T-helper 22 cell (primary cell): ENCODE measurements at regions not wholly inside any gene's neighbourhood (a gene's known extent, or its start where the extent isn't known, plus 50 kb on each side); places are given as distances from the start of the nearest gene placed in this dataset.
"Not testable (repeated sequence)": the region's sequence is repeated elsewhere in the genome, so short reads cannot be mapped to it uniquely, and the experiment has no call there.

Experiments
- DNase-seq: peaks from one replicate; pipeline ENCODE4 v3.0.0-alpha.2; 2020; ENCODE audit warnings: low read depth

DNA sequence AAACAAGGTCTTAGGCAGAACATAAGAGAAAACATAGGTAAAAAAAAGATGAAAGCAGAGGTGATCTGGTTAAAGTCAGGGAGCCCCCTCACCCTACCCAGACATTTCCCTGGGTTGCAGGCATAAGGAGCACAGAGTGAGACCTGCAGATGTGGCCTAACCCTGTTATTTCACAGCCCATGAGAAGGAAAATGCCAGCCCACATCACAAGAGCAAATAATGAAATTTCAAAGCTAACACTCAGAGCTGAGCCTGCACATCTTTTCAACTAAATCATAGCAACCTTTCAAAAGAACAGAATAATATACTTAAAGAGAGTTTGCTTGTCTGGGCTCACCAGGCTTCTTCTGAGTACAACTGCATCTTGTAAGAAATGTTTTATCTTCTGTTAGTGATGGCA is 295.4 kb downstream of the RPAP3 start:
- no peak for DNase-seq

- no peak for DNase-seq
Observed at GRCh38 chr12:47409310-47409987, 296.4 kb downstream of the RPAP3 start.

DNA sequence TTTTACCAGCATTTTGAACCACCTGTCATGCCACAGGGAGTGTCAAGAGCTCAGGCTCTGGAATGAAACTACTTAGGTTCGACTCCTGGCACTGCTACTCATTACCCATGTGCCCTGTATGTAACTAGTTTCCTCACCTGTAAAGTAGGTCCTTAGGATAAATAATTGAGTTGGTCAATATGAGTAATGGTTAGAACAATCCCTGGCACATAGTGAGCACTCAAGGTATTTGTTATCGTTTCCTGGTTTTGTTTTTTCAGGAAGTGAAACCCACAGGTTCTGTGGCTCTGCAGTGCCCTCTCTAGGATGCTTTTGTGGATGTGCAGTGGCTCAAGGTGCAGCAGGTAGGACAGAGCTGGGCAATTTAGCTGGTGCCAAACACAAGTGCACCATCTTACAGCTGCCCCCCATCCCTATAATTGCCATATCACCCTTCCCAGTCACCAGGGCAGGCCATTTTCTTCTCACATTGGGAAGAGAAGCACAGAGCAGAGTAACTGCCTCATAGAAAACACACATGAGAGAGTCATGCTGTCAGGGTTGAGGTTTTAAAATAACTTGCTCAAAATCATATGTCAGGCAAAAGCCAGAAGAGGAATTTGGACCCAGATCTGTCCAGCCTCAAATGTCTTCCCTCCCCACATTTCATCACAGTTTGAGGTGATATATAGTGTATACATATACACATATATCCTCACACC is 297.5 kb downstream of the RPAP3 start:
- no peak for DNase-seq

GRCh38 chr12:47407463-47408129 is 298.2 kb downstream of the RPAP3 start:
- DNase-seq: no peak

GRCh38 chr12:47403681-47404080 is 302.1 kb downstream of the RPAP3 start:
- DNase-seq: no peak

GRCh38 chr12:47401196-47401595 is 304.6 kb downstream of the RPAP3 start:
- DNase-seq: not testable (repeated sequence)

DNA sequence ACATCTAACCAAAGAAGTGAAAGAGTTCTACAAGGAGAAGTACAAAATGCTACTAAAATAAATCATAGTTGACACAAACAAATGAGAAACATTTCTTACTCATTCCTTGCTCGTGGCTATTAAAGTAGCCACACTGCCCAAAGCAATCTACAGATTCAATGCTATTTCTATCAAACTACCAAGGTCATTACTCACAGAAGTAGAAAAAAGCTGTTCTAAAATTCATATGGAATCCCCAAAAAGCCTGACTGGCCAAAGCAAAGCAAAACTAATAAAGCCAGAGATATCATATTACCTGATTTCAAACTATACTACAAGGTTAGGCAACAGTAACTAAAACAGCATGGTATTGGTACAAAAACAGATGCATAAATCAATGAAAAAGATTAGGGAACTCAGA is 305.6 kb downstream of the RPAP3 start:
- no peak for DNase-seq

DNA sequence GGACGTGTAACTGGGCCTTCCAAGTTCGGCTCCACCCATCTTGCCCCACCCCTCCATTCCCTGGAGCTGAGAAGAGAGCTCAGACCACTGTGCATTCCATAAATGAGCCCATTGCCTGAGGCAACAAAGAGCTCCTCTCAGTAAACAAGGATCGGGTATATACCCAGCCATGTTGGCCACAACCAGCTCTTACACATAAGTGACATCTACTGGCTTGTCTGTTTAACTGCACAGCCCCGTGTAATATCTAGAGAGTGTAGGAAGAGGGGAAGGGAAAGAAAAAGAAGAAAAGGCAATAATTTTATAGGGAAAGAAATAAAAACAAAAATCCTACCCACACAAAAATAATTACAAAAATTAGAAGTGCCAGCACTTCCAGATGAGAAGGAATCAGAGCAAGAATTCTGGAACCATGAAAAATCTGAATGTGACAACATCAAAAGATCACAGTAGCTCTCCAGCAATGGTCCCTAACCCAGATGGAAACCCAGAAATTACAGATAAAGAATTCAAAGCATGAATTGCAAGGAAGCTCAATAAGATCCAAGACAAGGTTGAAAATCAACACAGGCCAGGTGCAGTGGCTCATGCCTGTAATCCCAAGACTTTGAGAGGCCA is 308.1 kb downstream of the RPAP3 start:
- DNase-seq: peak; percentile 11

GRCh38 chr12:47396902-47397663 is 308.7 kb downstream of the RPAP3 start:
- DNase-seq: no peak

GRCh38 chr12:47394070-47394469 is 311.8 kb downstream of the RPAP3 start:
- DNase-seq: no peak

DNA sequence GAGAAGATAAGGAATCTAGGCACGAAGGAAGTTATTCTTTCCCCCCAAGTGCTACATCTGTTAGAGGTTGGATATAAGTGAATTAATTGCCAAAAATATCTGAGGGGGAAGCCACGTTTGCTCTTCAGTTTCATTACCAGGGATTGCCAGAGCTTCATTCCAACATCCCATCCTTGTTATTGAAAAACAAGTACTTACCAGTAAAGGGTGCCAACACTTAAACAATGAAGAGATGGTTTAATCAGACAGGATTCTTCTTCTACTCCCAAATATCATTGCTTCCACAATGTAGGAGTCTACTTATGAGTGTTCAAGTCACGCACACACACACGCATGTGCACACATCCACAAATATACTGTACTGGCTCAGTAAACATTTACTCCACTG is 312.4 kb downstream of the RPAP3 start:
- DNase-seq: no peak

GRCh38 chr12:47391566-47391965 is 311.8 kb upstream of the AMIGO2 start:
- peak; percentile 50 for DNase-seq

GRCh38 chr12:47388712-47389111 is 309.0 kb upstream of the AMIGO2 start:
- no peak for DNase-seq

DNA sequence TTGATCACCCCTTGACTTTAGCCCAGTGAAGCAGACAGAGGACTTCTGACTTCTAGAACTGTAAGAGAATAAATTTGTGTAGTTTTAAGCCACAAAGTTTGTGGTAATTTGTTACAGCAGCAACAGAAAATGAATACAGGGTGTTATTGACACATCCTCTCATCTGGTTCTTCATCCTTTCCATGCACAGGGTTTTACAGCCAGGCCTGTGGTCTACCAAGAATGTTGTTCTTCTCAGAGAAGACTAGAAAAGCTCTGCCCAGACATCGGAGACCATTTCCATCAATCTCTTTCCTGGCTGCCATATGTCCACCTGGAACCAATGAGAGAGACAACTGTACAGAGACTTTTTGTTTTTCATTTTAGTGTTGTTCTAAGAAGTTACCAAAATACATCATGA is 308.2 kb upstream of the AMIGO2 start:
- DNase-seq: no peak

GRCh38 chr12:47385653-47386052 is 305.9 kb upstream of the AMIGO2 start:
- DNase-seq: no peak

DNA sequence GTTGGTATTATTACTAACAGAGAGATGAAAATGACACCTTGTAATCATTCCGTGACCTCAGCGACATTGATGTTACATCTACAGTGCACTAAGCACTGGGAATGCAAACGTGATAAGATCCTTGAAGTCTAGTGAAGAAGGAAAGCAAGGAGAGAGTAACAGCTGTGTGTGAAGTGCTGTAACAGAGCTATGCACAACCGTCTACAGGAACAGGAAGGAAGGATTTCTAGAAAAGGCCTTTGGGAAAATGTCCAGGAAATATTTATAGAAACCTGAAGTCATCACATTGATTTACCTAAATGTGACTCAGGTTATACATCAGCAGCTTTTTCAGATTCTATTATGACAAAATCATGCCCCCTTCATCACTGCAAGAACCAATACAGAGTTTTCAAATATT is 304.2 kb upstream of the AMIGO2 start:
- no peak for DNase-seq

GRCh38 chr12:47382305-47382704 is 302.5 kb upstream of the AMIGO2 start:
- DNase-seq: no peak

DNA sequence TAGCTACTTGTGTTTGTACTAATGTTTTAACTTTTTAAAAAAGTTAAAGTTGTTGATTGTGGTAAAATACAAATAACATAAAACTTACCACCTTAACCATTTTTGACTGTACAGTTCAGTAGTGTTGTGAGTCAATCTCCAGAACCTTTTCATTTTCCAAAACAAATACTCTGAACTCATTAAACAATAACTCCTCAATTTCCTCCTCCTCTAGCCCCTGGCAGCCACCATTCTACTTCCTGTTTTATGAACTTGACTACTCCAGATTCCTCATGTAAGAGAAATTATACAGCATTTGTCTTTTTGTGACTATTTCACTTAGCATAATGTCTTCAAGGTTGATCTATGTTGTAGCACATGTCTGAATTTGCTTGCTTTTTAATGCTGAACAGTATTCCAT is 299.1 kb upstream of the AMIGO2 start:
- DNase-seq: no peak

GRCh38 chr12:47378222-47378582 is 298.4 kb upstream of the AMIGO2 start:
- DNase-seq: no peak

DNA sequence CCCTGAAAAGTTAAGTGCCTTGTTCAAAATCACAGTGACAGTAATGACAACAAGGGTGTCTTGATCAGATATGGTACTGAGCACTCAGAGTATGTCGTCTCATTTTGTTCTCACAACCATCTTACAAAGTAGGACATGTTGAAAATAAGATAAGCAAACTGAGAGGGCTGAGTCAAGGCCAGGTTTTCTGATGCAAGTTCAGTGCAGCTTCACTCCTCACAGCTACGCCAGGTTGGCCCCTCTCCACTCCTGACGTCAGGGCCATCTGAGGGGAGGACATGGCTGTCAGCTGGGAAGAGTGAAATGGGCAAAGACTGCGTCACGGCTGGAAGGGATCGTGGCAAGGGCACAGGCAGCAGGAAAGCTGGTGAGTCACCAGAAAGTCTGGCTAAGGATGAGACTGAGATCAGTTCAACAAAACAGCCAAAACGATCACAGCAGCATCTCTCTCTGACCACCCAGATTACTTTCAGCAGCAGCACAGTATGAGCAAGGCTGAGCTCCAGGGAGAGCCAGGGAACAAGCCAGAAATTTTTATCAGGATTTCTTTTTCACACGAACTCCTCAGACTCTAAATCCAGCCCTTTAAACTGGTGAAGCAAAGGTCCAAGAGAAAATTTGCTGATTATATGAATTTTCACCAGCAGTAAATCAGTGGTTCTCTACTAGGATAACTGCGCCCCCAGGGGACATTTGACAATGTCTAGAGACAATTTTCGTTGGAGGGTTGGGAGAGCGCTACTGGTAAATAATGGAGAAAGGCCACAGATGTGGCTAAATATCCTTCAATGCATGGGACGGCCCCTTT is 297.9 kb upstream of the AMIGO2 start:
- DNase-seq: no peak

DNA sequence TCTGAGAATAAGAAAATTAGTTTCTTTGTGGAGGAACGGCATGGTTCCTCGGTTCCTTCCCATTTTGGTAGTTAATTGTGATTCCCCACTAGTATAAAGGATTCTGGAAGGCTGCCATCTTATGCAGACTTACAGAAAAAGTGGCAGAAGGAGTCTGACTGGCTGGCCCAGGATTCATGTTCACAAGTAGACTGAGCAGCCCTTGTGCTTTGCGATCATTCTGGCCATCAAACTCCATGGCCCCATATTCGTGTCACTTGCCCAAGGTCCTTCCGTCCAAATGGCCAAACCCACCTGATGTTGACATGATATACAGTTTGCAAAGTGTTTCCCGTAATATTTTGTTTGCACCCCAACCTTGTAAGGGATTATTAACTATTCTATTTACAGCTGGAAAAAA is 297.2 kb upstream of the AMIGO2 start:
- DNase-seq: no peak
